WTC11 (cell line): ENCODE measurements at regions not wholly inside any gene's neighbourhood (a gene's known extent, or its start where the extent isn't known, plus 50 kb on each side); places are given as distances from the start of the nearest gene placed in this dataset.

Source experiments
- ATAC-seq: fragments of 200-7000 bp; cut with Tn5 transposase; 2 replicates; pipeline ENCODE4 v1.10.0; 2021; ENCODE audit warnings: mild to moderate bottlenecking, moderate library complexity
- CTCF ChIA-PET: fragments of 300-600 bp; sonication (Branson Sonifier 250); formaldehyde crosslinking; loops from one replicate; lab custom pipeline; 2021; ENCODE audit warnings: antibody characterized with exemption; lab: Charles Lee
- POLR2A ChIA-PET: fragments of 350-600 bp; sonication (Branson Sonifier 250); formaldehyde crosslinking; loops from one replicate; lab custom pipeline; 2021; ENCODE audit warnings: antibody characterized with exemption; lab: Charles Lee
- DNase-seq: peaks from one replicate; pipeline ENCODE4 v3.0.0; 2021; ENCODE audit warnings: low spot score
- H3K27ac Mint-ChIP-seq: 2 replicates; pipeline ENCODE4 v1.8.0; 2021; ENCODE audit warnings: mixed read lengths
- H3K27me3 Mint-ChIP-seq: 2 replicates; pipeline ENCODE4 v1.8.0; 2021; ENCODE audit warnings: low read depth, mild to moderate bottlenecking, moderate library complexity, mixed read lengths
- H3K36me3 Mint-ChIP-seq: 2 replicates; pipeline ENCODE4 v1.8.0; 2021; ENCODE audit warnings: mixed read lengths
- H3K4me1 Mint-ChIP-seq: 2 replicates; pipeline ENCODE4 v1.8.0; 2022; ENCODE audit warnings: mixed read lengths
- H3K4me3 Mint-ChIP-seq: 2 replicates; pipeline ENCODE4 v1.8.0; 2021; ENCODE audit warnings: mild to moderate bottlenecking, moderate library complexity, mixed read lengths
- H3K9me3 Mint-ChIP-seq: 2 replicates; pipeline ENCODE4 v1.8.0; 2021; ENCODE audit warnings: mixed read lengths
- ATF2 ChIP-seq: sonication (generic); formaldehyde crosslinking; IDR thresholded peaks from 2 replicates; pipeline ENCODE4 v1.8.1; 2022; ENCODE audit warnings: low read depth, missing genetic modification reagents, borderline replicate concordance
- ATF3 ChIP-seq: sonication (generic); formaldehyde crosslinking; conservative IDR thresholded peaks from 2 replicates; pipeline ENCODE4 v1.8.1; 2022; ENCODE audit warnings: mild to moderate bottlenecking, missing genetic modification reagents
- E2F5 ChIP-seq: sonication (generic); formaldehyde crosslinking; IDR thresholded peaks from 2 replicates; pipeline ENCODE4 v1.8.1; 2022; ENCODE audit warnings: mild to moderate bottlenecking, moderate library complexity, missing genetic modification reagents
- EMX1 ChIP-seq: fragments of 250-450 bp; sonication (Bioruptor Pico); IDR thresholded peaks from 2 replicates; pipeline ENCODE4 v1.8.0; 2021; ENCODE audit warnings: mild to moderate bottlenecking
- ESRRA ChIP-seq: sonication (generic); formaldehyde crosslinking; IDR thresholded peaks from 2 replicates; pipeline ENCODE4 v1.8.1; 2022; ENCODE audit warnings: mild to moderate bottlenecking, missing genetic modification reagents, borderline replicate concordance
- FOXK1 ChIP-seq: sonication (generic); formaldehyde crosslinking; IDR thresholded peaks from 2 replicates; pipeline ENCODE4 v1.8.0; 2022; ENCODE audit warnings: mild to moderate bottlenecking, moderate library complexity, missing genetic modification reagents
- FOXP1 ChIP-seq: sonication (generic); formaldehyde crosslinking; IDR thresholded peaks from 2 replicates; pipeline ENCODE4 v1.8.0; 2022; ENCODE audit warnings: missing genetic modification reagents, mild to moderate bottlenecking, moderate library complexity, borderline replicate concordance
- HMGA2 ChIP-seq: fragments of 250-450 bp; sonication (Bioruptor Pico); IDR thresholded peaks from 2 replicates; pipeline ENCODE4 v1.4.0; 2021; ENCODE audit warnings: mild to moderate bottlenecking, moderate library complexity
- HMGXB4 ChIP-seq: sonication (generic); formaldehyde crosslinking; IDR thresholded peaks from 2 replicates; pipeline ENCODE4 v1.8.1; 2023; ENCODE audit warnings: mild to moderate bottlenecking, moderate library complexity, missing genetic modification reagents
- IRF2 ChIP-seq: sonication (generic); formaldehyde crosslinking; IDR thresholded peaks from 2 replicates; pipeline ENCODE4 v1.8.0; 2022; ENCODE audit warnings: low read depth, missing genetic modification reagents, borderline replicate concordance
- JAZF1 ChIP-seq: fragments of 250-450 bp; sonication (Bioruptor Pico); IDR thresholded peaks from 2 replicates; pipeline ENCODE4 v1.9.0; 2021; ENCODE audit warnings: moderate library complexity, mild to moderate bottlenecking, inconsistent platforms
- NFYB ChIP-seq: sonication (generic); formaldehyde crosslinking; conservative IDR thresholded peaks from 2 replicates; pipeline ENCODE4 v1.8.0; 2022; ENCODE audit warnings: low read depth, missing genetic modification reagents
- NR1H2 ChIP-seq: sonication (generic); formaldehyde crosslinking; IDR thresholded peaks from 2 replicates; pipeline ENCODE4 v1.9.0; 2021; ENCODE audit warnings: mild to moderate bottlenecking, moderate library complexity, missing genetic modification reagents
- TEAD1 ChIP-seq: sonication (generic); formaldehyde crosslinking; IDR thresholded peaks from 2 replicates; pipeline ENCODE4 v1.8.0; 2022; ENCODE audit warnings: mild to moderate bottlenecking, missing genetic modification reagents
- USF1 ChIP-seq: sonication (generic); formaldehyde crosslinking; IDR thresholded peaks from 2 replicates; pipeline ENCODE4 v1.8.0; 2022; ENCODE audit warnings: mild to moderate bottlenecking, missing genetic modification reagents
- ZBTB21 ChIP-seq: sonication (generic); formaldehyde crosslinking; IDR thresholded peaks from 2 replicates; pipeline ENCODE4 v1.8.1; 2023; ENCODE audit warnings: mild to moderate bottlenecking, missing genetic modification reagents, borderline replicate concordance
- ZMAT4 ChIP-seq: fragments of 250-450 bp; sonication (Bioruptor Pico); IDR thresholded peaks from 2 replicates; pipeline ENCODE4 v1.9.0; 2021; ENCODE audit warnings: mild to moderate bottlenecking
- ZNF138 ChIP-seq: sonication (generic); formaldehyde crosslinking; conservative IDR thresholded peaks from 2 replicates; pipeline ENCODE4 v1.8.1; 2022; ENCODE audit warnings: mild to moderate bottlenecking, moderate library complexity, missing genetic modification reagents
- ZNF219 ChIP-seq: sonication (generic); formaldehyde crosslinking; IDR thresholded peaks from 2 replicates; pipeline ENCODE4 v1.8.0; 2023; ENCODE audit warnings: missing genetic modification reagents, mild to moderate bottlenecking, borderline replicate concordance
- ZNF396 ChIP-seq: fragments of 250-450 bp; sonication (Bioruptor Pico); IDR thresholded peaks from 2 replicates; pipeline ENCODE4 v1.8.0; 2021; ENCODE audit warnings: mild to moderate bottlenecking, moderate library complexity, borderline replicate concordance

- H3K4me3 Mint-ChIP-seq, result no peak overlapping the region
- ATAC-seq (no peak), DNase-seq (no peak)
- peaks cover 7% of the 10 kb centered on the region for H3K4me1 Mint-ChIP-seq
- TF ChIP-seq ZNF396 (CRISPR knock-in tag) (no peak), JAZF1 (CRISPR knock-in tag) (no peak), FOXK1 (no peak), TEAD1 (CRISPR knock-in tag) (no peak), NFYB (CRISPR knock-in tag) (no peak), ZNF219 (CRISPR knock-in tag) (no peak), ZBTB21 (CRISPR knock-in tag) (no peak), ZNF138 (no peak), IRF2 (CRISPR knock-in tag) (no peak), HMGA2 (CRISPR knock-in tag) (no peak)
- POLR2A ChIA-PET, result no interaction called here
- no peaks in the 10 kb centered on the region for H3K27me3 Mint-ChIP-seq
- no peaks in the 10 kb centered on the region for H3K36me3 Mint-ChIP-seq
- CTCF ChIA-PET, result no interaction called here
- H3K9me3 Mint-ChIP-seq, result 0 out of 2 replicates have a peak, but pooled peaks cover 7% of the 10 kb centered on the region
- no peak overlapping the region for H3K27ac Mint-ChIP-seq
These were observed 1296.1 kb upstream of the PABPC4L start for GRCh38 chr4:135497563-135498152.

GRCh38 chr4:135492439-135492838, 1290.8 kb upstream of the PABPC4L start:
- Mint-ChIP-seq H3K4me3 (no peak overlapping the region), H3K27ac (no peak overlapping the region), H3K9me3 (no peaks in the 10 kb centered on the region), H3K27me3 (no peaks in the 10 kb centered on the region), H3K36me3 (no peaks in the 10 kb centered on the region), H3K4me1 (peaks cover 2% of the 10 kb centered on the region)
- no peak for DNase-seq
- TF ChIP-seq EMX1 (CRISPR knock-in tag), result no peak
- no peak for TF ChIP-seq IRF2 (CRISPR knock-in tag)
- TF ChIP-seq E2F5, result no peak
- TF ChIP-seq FOXP1 (CRISPR knock-in tag), result no peak
- no peak for TF ChIP-seq NFYB (CRISPR knock-in tag)
- TF ChIP-seq ESRRA (CRISPR knock-in tag), result no peak
- TF ChIP-seq ZMAT4 (CRISPR knock-in tag), result no peak
- TF ChIP-seq ATF2 (CRISPR knock-in tag), result no peak
- TF ChIP-seq USF1 (CRISPR knock-in tag), result no peak
- TF ChIP-seq HMGXB4 (CRISPR knock-in tag), result no peak
- no peak for TF ChIP-seq NR1H2 (CRISPR knock-in tag)
- no peak for TF ChIP-seq ATF3 (CRISPR knock-in tag)
- POLR2A ChIA-PET, result no interaction called here
- CTCF ChIA-PET, result no interaction called here
- no peak; the same call in 1 of the 2 replicates for ATAC-seq
